ENCODE measurements at regions not wholly inside any gene's neighbourhood (a gene's known extent, or its start where the extent isn't known, plus 50 kb on each side); places are given as distances from the start of the nearest gene placed in this dataset.

GRCh38 chr21:14737922-14738321 is 191.8 kb upstream of the SAMSN1 start:
- ChIA-PET POLR2A (interaction anchor here (0.8 to 2.4 kb wide), 8 partner anchors 25 to 355 kb away, joined by 3 to 9 read pairs (median 5); partner anchors contain the start of gene HSPA13), CTCF (interaction anchor here (0.8 to 3.8 kb wide), 24 partner anchors 10 to 355 kb away, joined by 3 to 23 read pairs (median 5); partner anchors contain the start of gene HSPA13)
- peaks cover 36% of the 10 kb centered on the region for H3K4me1 Mint-ChIP-seq
- peaks cover 19% of the 10 kb centered on the region for H3K36me3 Mint-ChIP-seq (ENCODE audit: low read depth)
- peaks cover 7% of the 10 kb centered on the region for H3K9me3 Mint-ChIP-seq
- H3K4me3 Mint-ChIP-seq, result no peak overlapping the region
- H3K27ac Mint-ChIP-seq, result no peak overlapping the region
- DNase-seq, result peak; percentile 36
- H3K27me3 Mint-ChIP-seq, result no peaks in the 10 kb centered on the region

- Mint-ChIP-seq H3K9me3 (peaks cover 7% of the 10 kb centered on the region), H3K27ac (peak overlapping the region; percentile 58), H3K27me3 (no peaks in the 10 kb centered on the region), H3K4me3 (no peak overlapping the region), H3K36me3 (ENCODE audit: low read depth) (peaks cover 19% of the 10 kb centered on the region), H3K4me1 (peaks cover 36% of the 10 kb centered on the region)
- DNase-seq, result no peak
- POLR2A ChIA-PET, result interaction anchor here (0.8 to 2.4 kb wide), 7 partner anchors 61 to 354 kb away, joined by 3 to 13 read pairs (median 7); partner anchors contain the start of gene HSPA13
- CTCF ChIA-PET, result interaction anchor here (0.9 to 3.8 kb wide), 24 partner anchors 9 to 354 kb away, joined by 3 to 23 read pairs (median 5); partner anchors contain the start of gene HSPA13
These were observed 191.2 kb upstream of the SAMSN1 start for GRCh38 chr21:14737284-14737691.

- no peak overlapping the region for H3K4me3 Mint-ChIP-seq
- ChIA-PET POLR2A (interaction anchor here (0.6 to 2.4 kb wide), 9 partner anchors 60 to 353 kb away, joined by 3 to 13 read pairs (median 5); partner anchors contain the start of gene HSPA13), CTCF (interaction anchor here (1.0 to 3.8 kb wide), 9 partner anchors 15 to 284 kb away, joined by 3 to 23 read pairs (median 5); no protein-coding TSS in a partner anchor)
- peaks cover 36% of the 10 kb centered on the region for H3K4me1 Mint-ChIP-seq
- peaks cover 19% of the 10 kb centered on the region for H3K36me3 Mint-ChIP-seq (ENCODE audit: low read depth)
- DNase-seq, result no peak
- H3K27me3 Mint-ChIP-seq, result no peaks in the 10 kb centered on the region
- H3K9me3 Mint-ChIP-seq, result peaks cover 7% of the 10 kb centered on the region
- H3K27ac Mint-ChIP-seq, result peak overlapping the region; percentile 58
These were observed 190.6 kb upstream of the SAMSN1 start for GRCh38 chr21:14736672-14737071.

GRCh38 chr21:14736162-14736561 is 190.0 kb upstream of the SAMSN1 start:
- peaks cover 36% of the 10 kb centered on the region for H3K4me1 Mint-ChIP-seq
- H3K27me3 Mint-ChIP-seq, result no peaks in the 10 kb centered on the region
- H3K36me3 Mint-ChIP-seq (ENCODE audit: low read depth), result peaks cover 19% of the 10 kb centered on the region
- ChIA-PET POLR2A (interaction anchor here (0.6 to 2.4 kb wide), 9 partner anchors 16 to 253 kb away, joined by 3 to 13 read pairs (median 5); no protein-coding TSS in a partner anchor), CTCF (interaction anchor here (0.9 to 3.8 kb wide), 8 partner anchors 12 to 284 kb away, joined by 3 to 23 read pairs (median 4); no protein-coding TSS in a partner anchor)
- no peak for DNase-seq
- H3K27ac Mint-ChIP-seq, result peak overlapping the region; percentile 63
- peaks cover 7% of the 10 kb centered on the region for H3K9me3 Mint-ChIP-seq
- H3K4me3 Mint-ChIP-seq, result no peak overlapping the region

- H3K27ac Mint-ChIP-seq, result no peak overlapping the region
- H3K4me3 Mint-ChIP-seq, result no peak overlapping the region
- H3K36me3 Mint-ChIP-seq (ENCODE audit: low read depth), result peaks cover 19% of the 10 kb centered on the region
- POLR2A ChIA-PET, result interaction anchor here (1.1 to 1.2 kb wide), 2 partner anchors 15 to 210 kb away, joined by 3 to 4 read pairs; no protein-coding TSS in a partner anchor
- no peaks in the 10 kb centered on the region for H3K27me3 Mint-ChIP-seq
- CTCF ChIA-PET, result interaction anchor here (0.9 to 3.8 kb wide), 2 partner anchors 10 to 282 kb away, joined by 3 to 23 read pairs; no protein-coding TSS in a partner anchor
- H3K4me1 Mint-ChIP-seq, result peaks cover 36% of the 10 kb centered on the region
- peaks cover 7% of the 10 kb centered on the region for H3K9me3 Mint-ChIP-seq
- no peak for DNase-seq
These were observed 188.7 kb upstream of the SAMSN1 start for GRCh38 chr21:14734833-14735232.

GRCh38 chr21:14734191-14734590 is 188.1 kb upstream of the SAMSN1 start:
- no peaks in the 10 kb centered on the region for H3K27me3 Mint-ChIP-seq
- DNase-seq, result no peak
- POLR2A ChIA-PET, result no interaction called here
- H3K4me1 Mint-ChIP-seq, result peaks cover 31% of the 10 kb centered on the region
- CTCF ChIA-PET, result no interaction called here
- peaks cover 5% of the 10 kb centered on the region for H3K9me3 Mint-ChIP-seq
- H3K36me3 Mint-ChIP-seq (ENCODE audit: low read depth), result peaks cover 14% of the 10 kb centered on the region
- H3K4me3 Mint-ChIP-seq, result no peak overlapping the region
- no peak overlapping the region for H3K27ac Mint-ChIP-seq

DNA sequence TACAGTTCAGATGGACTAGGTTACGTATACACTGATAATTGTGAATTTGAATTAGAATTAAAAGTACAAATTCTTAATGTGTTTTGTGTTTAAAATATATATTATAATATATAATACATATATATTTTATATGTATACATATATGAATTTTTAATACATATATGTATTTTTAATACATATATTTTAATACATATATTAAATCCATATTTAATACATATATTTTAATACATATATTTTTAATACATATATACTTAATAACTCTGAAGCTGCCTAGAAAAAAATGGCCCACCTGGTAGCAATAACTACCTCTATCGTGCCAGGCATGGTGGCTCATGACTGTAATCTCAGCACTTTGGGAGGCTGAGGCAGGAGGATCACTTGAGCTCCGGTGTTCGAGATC is 179.1 kb upstream of the SAMSN1 start:
- Mint-ChIP-seq H3K27ac (no peak overlapping the region), H3K27me3 (no peaks in the 10 kb centered on the region), H3K4me1 (peaks cover 9% of the 10 kb centered on the region), H3K9me3 (no peaks in the 10 kb centered on the region), H3K4me3 (no peak overlapping the region), H3K36me3 (ENCODE audit: low read depth) (peaks cover 3% of the 10 kb centered on the region)
- ChIA-PET POLR2A (no interaction called here), CTCF (interaction anchor here (1.0 kb wide), 2 partner anchors 10 to 13 kb away, joined by 3 read pairs; no protein-coding TSS in a partner anchor)
- no peak for DNase-seq

DNA sequence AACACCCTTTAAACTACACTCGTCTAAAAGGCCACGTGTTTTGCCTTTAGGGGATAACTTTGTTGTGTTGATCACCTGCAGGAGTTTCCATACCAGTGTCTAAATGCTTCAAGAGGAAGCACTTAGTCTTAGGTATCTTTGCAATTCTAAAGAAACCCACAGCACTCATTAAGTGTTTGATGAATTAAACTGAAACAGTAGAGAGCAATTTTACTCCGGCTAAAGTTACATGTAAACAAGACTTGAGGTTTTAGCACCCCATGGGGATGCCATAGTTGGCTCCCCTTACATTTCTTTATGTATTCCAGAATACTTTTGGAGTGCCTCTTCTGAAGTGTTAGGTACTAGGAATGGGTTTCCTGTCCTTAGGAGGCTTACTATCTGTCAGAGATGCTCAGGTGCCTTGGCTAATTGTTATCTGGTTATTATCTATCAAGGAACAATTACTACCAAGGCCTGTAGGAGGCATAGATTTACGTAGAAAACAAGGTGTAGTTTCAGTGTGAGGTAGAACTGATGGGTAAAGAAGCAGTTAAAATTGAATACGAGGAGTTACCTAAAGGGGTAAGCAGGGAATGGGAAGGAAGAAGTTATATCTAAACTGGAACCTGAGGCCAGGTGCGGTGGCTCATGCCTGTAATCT is 176.8 kb upstream of the SAMSN1 start:
- Mint-ChIP-seq H3K4me1 (peaks cover 9% of the 10 kb centered on the region), H3K36me3 (ENCODE audit: low read depth) (peaks cover 3% of the 10 kb centered on the region), H3K4me3 (no peak overlapping the region), H3K27me3 (no peaks in the 10 kb centered on the region), H3K9me3 (no peaks in the 10 kb centered on the region), H3K27ac (peak overlapping the region; percentile 41)
- no peak for DNase-seq
- ChIA-PET POLR2A (no interaction called here), CTCF (no interaction called here)

GRCh38 chr21:14720237-14720636 is 174.1 kb upstream of the SAMSN1 start:
- Mint-ChIP-seq H3K9me3 (no peaks in the 10 kb centered on the region), H3K27me3 (no peaks in the 10 kb centered on the region), H3K27ac (no peak overlapping the region), H3K4me3 (no peak overlapping the region), H3K4me1 (peaks cover 6% of the 10 kb centered on the region), H3K36me3 (ENCODE audit: low read depth) (peaks cover 3% of the 10 kb centered on the region)
- ChIA-PET POLR2A (interaction anchor here (1.0 kb wide), 1 partner anchor 15 kb away, joined by 4 read pairs; no protein-coding TSS in a partner anchor), CTCF (no interaction called here)
- DNase-seq, result no peak

GRCh38 chr21:14718951-14719350 is 172.8 kb upstream of the SAMSN1 start:
- Mint-ChIP-seq H3K4me3 (no peak overlapping the region), H3K4me1 (peaks cover 6% of the 10 kb centered on the region), H3K27ac (no peak overlapping the region), H3K36me3 (ENCODE audit: low read depth) (peaks cover 3% of the 10 kb centered on the region), H3K27me3 (no peaks in the 10 kb centered on the region), H3K9me3 (no peaks in the 10 kb centered on the region)
- DNase-seq, result no peak
- CTCF ChIA-PET, result no interaction called here
- POLR2A ChIA-PET, result no interaction called here

DNA sequence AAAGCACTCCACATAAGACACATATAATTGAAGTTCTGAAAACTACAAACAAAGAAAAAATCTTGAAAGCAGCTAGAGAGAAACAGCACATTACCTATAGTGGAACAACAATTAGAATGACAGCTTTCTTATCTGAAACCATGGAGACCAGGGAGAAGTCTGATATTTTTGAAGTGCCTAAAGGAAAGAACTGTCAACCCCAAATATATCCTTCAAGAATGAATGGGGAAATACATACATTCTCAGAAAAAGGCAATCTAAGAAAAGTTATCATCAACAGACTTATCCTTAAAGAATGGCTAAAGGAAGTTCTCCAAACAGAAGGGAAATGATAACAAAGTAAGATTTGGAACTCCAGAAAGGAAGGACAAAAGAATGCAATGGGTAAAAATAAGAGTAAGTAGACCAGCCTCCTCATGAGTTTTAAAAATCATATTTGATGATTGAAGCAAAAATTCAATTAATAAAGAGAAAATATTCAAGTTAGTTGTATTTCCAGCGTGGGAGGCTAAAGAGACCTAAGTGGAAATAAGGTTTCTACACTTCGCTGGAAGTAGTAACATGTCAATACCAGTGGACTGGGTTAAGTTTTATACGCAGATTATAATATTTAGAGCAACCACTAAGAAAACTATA is 170.8 kb upstream of the SAMSN1 start:
- H3K27ac Mint-ChIP-seq, result no peak overlapping the region
- ChIA-PET POLR2A (no interaction called here), CTCF (no interaction called here)
- H3K9me3 Mint-ChIP-seq, result peaks cover 6% of the 10 kb centered on the region
- DNase-seq, result no peak
- no peak overlapping the region for H3K4me3 Mint-ChIP-seq
- H3K4me1 Mint-ChIP-seq, result no peaks in the 10 kb centered on the region
- H3K36me3 Mint-ChIP-seq (ENCODE audit: low read depth), result no peaks in the 10 kb centered on the region
- H3K27me3 Mint-ChIP-seq, result no peaks in the 10 kb centered on the region

DNA sequence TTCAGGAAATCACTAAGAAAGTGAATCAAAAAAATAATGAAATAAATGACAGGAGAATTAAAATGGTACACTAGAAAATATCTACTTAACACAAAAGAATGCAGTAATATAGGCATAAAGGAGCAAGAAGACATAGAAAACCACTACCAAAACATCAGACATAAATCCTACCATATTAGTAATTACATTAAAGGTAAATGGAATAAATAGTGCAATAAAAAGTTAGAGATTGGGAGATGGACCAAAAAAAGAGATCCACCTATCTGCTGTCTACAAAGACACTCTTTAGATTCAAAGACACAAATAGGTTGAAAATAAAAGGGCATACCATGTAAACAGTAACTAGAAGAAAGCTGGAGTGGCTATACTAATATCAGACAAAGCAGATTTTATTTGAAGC is 167.0 kb upstream of the SAMSN1 start:
- Mint-ChIP-seq H3K27me3 (no peaks in the 10 kb centered on the region), H3K36me3 (ENCODE audit: low read depth) (no peaks in the 10 kb centered on the region), H3K4me1 (no peaks in the 10 kb centered on the region), H3K27ac (no peak overlapping the region), H3K9me3 (peaks cover 12% of the 10 kb centered on the region), H3K4me3 (no peak overlapping the region)
- POLR2A ChIA-PET, result no interaction called here
- CTCF ChIA-PET, result no interaction called here
- DNase-seq, result no peak

DNA sequence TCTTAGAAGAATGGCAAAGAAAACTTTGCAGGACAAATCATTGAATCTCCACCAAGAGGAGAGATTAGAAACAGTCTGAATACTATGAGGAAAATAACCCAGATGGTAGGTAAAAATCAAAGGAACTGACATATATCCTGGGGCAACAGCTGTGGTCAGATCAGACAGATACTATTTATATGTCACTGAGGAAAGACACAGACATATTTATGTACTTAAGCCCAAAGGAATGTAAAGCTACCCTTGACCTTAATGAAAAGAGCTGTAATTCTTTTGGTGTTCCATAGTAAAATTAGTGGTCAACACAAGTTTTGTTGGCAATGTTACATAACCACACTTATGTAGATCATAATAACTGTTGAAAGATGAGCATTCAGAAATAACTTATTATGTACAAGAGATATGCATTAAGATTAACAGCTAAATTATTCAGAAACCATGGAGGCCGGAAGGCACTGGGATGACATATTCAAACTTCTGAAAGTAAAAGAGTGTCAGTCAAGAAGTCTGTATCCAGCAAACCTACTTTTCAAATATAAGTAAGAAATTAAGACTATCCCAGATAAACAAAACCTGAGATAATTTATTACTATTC is 166.1 kb upstream of the SAMSN1 start:
- Mint-ChIP-seq H3K4me1 (no peaks in the 10 kb centered on the region), H3K4me3 (no peak overlapping the region), H3K9me3 (peaks cover 12% of the 10 kb centered on the region), H3K27me3 (no peaks in the 10 kb centered on the region), H3K36me3 (ENCODE audit: low read depth) (no peaks in the 10 kb centered on the region), H3K27ac (no peak overlapping the region)
- no peak for DNase-seq
- ChIA-PET CTCF (no interaction called here), POLR2A (no interaction called here)

All from activated CD4-positive, alpha-beta memory T cell treated with anti-CD3 and anti-CD28 coated beads, Interleukin-2, amount 10 ng/mL, durations not matched to agents 7 days and 5 days (primary cell).